Peyer's patch (tissue), 4 donors: ENCODE measurements at regions not wholly inside any gene's neighbourhood (a gene's known extent, or its start where the extent isn't known, plus 50 kb on each side); places are given as distances from the start of the nearest gene placed in this dataset.
A peak's percentile ranks its signal among the peaks of the same experiment; 100 is the strongest.

Source experiments
- DNase-seq, 3 donors: peaks; one replicate each; pipeline ENCODE4 v3.0.0-alpha.2; 2017 to 2019
- H3K27ac ChIP-seq, 4 donors: fragments of 200-600 bp; sonication (generic); one replicate each; pipeline ENCODE4 v1.5.1; 2016 to 2019
- H3K27me3 ChIP-seq, 2 donors: fragments of 200-600 bp; sonication (generic); one replicate each; pipeline ENCODE4 v1.5.1; 2019
- H3K36me3 ChIP-seq, 3 donors: fragments of 200-600 bp; sonication (generic); one replicate each; pipeline ENCODE4 v1.5.1; 2016 to 2019
- H3K4me1 ChIP-seq, 4 donors: fragments of 200-600 bp; sonication (generic); one replicate each; pipeline ENCODE4 v1.5.1; 2016 to 2019
- H3K4me3 ChIP-seq, 4 donors: fragments of 200-600 bp; sonication (generic); 1 replicate in 3 of 4; 2 replicates in 1 of 4; pipeline ENCODE4 v1.5.1; 2016 to 2019; ENCODE audit warnings: mild to moderate bottlenecking in 1 of 4
- H3K9me3 ChIP-seq, 4 donors: fragments of 200-600 bp; sonication (generic); one replicate each; pipeline ENCODE4 v1.5.1; 2016 to 2019; ENCODE audit warnings: mild to moderate bottlenecking in 1 of 4
- POLR2A ChIP-seq, 2 donors: fragments of 450-650 bp; IDR thresholded peaks; one replicate each; pipeline ENCODE4 v1.5.1; 2017; ENCODE audit warnings: antibody characterized with exemption in 2 of 2, mild to moderate bottlenecking in 2 of 2, moderate library complexity in 2 of 2
- TF ChIP-seq, protein P1 (sequence below), 6 experiments: fragments of 450-650 bp in 4 of 6; fragments of 200-600 bp in 2 of 6; sonication (generic) in 1 of 6; IDR thresholded peaks; one replicate each; pipeline ENCODE4 v1.5.1; 2017 to 2019; ENCODE audit warnings: antibody characterized with exemption in 6 of 6, mild to moderate bottlenecking in 3 of 6, moderate library complexity in 1 of 6

DNA sequence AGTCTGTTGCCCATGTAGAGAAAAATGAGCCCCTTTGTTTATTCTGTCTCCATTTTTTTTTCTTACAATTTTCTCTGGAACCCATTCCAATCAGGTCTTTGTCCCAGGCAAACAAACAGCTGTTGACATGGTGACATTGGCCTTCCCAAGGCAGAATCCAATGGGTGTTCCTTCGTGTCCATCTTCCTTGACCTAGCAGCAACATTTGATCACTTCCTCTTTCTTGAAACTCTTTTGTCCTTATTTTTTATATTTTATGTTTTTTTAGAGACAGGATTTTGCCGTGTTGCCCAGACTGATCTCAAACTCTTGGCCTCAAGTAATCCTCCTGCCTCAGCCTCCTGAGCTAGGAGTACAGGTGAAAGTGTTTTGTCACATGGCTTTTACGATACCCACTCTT lies 65.4 kb upstream of the CACNA1E start:
- no peak overlapping the region for H3K4me3 ChIP-seq
- no peak overlapping the region for H3K27ac ChIP-seq
- H3K9me3 ChIP-seq = no peaks in the 10 kb centered on the region
- H3K36me3 ChIP-seq = no peaks in the 10 kb centered on the region
- no peaks in the 10 kb centered on the region for H3K4me1 ChIP-seq
- no peaks in the 10 kb centered on the region for H3K27me3 ChIP-seq
- DNase-seq = no peak
- no peak for TF ChIP-seq POLR2A (IDR thresholded peaks at IDR 0.05)
- TF ChIP-seq, protein P1, sequence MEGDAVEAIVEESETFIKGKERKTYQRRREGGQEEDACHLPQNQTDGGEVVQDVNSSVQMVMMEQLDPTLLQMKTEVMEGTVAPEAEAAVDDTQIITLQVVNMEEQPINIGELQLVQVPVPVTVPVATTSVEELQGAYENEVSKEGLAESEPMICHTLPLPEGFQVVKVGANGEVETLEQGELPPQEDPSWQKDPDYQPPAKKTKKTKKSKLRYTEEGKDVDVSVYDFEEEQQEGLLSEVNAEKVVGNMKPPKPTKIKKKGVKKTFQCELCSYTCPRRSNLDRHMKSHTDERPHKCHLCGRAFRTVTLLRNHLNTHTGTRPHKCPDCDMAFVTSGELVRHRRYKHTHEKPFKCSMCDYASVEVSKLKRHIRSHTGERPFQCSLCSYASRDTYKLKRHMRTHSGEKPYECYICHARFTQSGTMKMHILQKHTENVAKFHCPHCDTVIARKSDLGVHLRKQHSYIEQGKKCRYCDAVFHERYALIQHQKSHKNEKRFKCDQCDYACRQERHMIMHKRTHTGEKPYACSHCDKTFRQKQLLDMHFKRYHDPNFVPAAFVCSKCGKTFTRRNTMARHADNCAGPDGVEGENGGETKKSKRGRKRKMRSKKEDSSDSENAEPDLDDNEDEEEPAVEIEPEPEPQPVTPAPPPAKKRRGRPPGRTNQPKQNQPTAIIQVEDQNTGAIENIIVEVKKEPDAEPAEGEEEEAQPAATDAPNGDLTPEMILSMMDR (IDR thresholded peaks at IDR 0.05) = no peak

DNA sequence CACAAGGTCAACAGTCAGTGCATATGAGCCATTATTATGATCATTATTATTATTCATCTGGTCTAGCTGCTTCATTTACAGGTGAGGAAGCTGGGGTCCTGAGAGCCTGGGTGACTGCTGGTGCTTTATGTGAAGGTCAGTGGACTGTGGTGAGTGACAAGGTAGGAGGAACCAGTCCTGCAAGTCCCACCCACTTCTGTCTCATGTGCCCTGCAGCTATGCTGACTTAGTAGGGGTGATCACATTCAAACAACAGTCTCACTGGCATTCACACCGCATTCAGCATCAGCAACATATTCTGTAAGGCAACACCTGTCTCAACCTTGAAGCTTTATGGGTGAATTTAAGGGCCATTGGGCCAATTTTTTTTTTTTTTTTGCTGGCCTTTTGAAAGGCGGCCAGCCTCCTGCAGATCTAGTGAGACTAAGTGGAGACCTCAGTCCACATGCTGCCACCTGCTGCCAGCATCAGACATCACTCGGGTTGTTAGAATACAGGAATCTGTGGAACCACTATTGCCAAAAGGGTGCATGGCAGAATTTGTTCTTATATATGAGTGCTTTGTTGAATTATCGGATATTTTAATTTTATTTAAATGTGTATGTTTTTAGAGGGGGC lies 59.9 kb upstream of the CACNA1E start:
- Histone ChIP-seq H3K27ac (no peak overlapping the region), H3K4me1 (no peaks in the 10 kb centered on the region), H3K27me3 (no peaks in the 10 kb centered on the region), H3K4me3 (no peak overlapping the region), H3K9me3 (no peaks in the 10 kb centered on the region), H3K36me3 (no peaks in the 10 kb centered on the region)
- TF ChIP-seq, protein P1 (IDR thresholded peaks at IDR 0.05) = peak in 3 of 6 experiments; percentile 16 to 30 (median 23)
- TF ChIP-seq POLR2A (IDR thresholded peaks at IDR 0.05) = no peak
- peak in 2 of 3 donors; percentile 31 to 59 for DNase-seq

DNA sequence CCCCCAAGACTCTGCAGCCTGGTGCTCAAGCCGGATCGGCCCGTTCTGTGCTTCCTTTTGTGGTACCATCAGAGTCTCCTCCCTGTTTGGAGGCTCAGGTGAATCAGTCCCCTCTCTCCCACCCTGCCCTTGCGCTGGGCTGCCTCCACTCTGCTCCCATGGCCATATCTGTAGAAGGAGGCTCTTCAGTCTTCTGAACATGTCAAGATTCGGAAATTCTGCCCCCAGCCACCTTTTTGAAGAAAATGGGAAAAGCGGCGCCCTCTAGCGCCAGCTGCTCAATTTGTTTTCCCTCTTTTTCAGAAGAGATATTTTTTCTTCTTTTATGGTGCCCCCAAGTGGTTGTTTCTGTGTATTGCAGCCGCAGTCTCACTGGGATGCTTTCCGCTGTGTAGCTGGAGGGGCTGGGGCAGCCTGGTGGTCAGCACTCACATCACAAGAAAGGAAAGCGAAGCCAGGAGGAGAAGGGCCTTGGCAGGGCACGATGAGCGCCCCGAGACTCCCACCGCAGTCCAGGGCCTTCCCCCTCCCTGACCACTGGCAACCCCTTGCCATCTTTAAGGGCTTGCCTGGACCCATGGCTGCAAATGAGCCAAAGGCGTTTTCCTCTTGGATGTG lies 58.4 kb upstream of the CACNA1E start:
- H3K27me3 ChIP-seq = no peaks in the 10 kb centered on the region
- no peak for TF ChIP-seq POLR2A (IDR thresholded peaks at IDR 0.05)
- TF ChIP-seq, protein P1 (IDR thresholded peaks at IDR 0.05) = peak; percentile 75 to 96 (median 93)

DNA sequence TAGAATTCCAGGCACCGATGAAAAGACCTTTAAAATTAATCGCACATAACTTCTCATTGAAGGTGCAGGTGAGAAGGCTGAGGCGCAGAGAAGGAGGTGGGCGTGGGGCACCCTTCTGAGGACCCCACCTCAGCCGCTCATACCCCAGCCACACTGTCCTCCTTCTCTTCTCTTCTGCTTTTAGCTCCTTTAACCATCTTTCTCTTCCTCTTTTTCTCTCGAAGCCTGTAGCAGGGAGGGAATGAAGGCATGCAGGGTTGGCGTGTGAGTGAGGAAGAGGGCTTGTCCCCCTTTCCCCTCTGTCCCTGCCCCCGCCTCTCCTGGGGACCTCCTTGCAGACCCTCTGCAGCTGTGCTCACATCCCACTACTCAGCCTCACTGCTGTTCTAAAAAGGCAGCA lies 57.8 kb upstream of the CACNA1E start:
- H3K4me3 ChIP-seq = no peak overlapping the region
- H3K4me1 ChIP-seq = no peaks in the 10 kb centered on the region
- DNase-seq = no peak
- no peak overlapping the region for H3K27ac ChIP-seq
- no peaks in the 10 kb centered on the region for H3K36me3 ChIP-seq
- H3K27me3 ChIP-seq = no peaks in the 10 kb centered on the region
- TF ChIP-seq POLR2A (IDR thresholded peaks at IDR 0.05) = no peak
- TF ChIP-seq, protein P1 (IDR thresholded peaks at IDR 0.05) = no peak
- no peaks in the 10 kb centered on the region for H3K9me3 ChIP-seq

More for the DNA sequence above, 58.4 kb upstream of the CACNA1E start:
- Histone ChIP-seq H3K4me3 (no peak overlapping the region), H3K4me1 (no peaks in the 10 kb centered on the region), H3K9me3 (no peaks in the 10 kb centered on the region), H3K27ac (no peak overlapping the region), H3K36me3 (no peaks in the 10 kb centered on the region)
- peak; percentile 59 to 85 (median 73) for DNase-seq

DNA sequence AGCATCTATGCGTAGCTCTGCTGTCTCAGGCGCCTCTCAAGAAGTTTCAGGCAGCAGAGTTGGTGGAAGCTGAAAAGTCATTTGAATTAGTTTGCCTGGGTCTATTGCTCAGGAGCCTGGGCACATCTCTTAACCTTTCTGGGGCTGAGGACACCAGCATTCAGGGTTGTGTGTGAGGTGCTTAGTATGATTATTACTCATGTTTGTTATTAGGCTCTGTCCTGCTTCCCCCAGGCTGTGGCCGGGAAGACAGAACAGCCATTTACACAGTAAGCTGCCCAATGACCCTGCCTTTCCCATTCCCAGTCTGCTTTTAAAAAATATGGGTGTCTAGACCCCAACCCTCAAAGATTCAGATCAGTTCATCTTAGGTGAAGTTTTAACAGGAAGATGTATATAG lies 53.9 kb upstream of the CACNA1E start:
- Histone ChIP-seq H3K27me3 (no peaks in the 10 kb centered on the region), H3K9me3 (no peaks in the 10 kb centered on the region), H3K36me3 (no peaks in the 10 kb centered on the region), H3K4me1 (no peaks in the 10 kb centered on the region), H3K27ac (no peak overlapping the region), H3K4me3 (no peak overlapping the region)
- TF ChIP-seq POLR2A (IDR thresholded peaks at IDR 0.05) = no peak
- TF ChIP-seq, protein P1 (IDR thresholded peaks at IDR 0.05) = no peak
- no peak for DNase-seq
